ENCODE measurements at regions not wholly inside any gene's neighbourhood (a gene's known extent, or its start where the extent isn't known, plus 50 kb on each side); places are given as distances from the start of the nearest gene placed in this dataset.

- in situ Hi-C loops (cut with MboI) (no loop called here), intact Hi-C loops (cut with micrococcal nuclease; ENCODE audit: unreplicated experiment) (no loop called here)
- ChIA-PET RAD21 (ENCODE audit: unreplicated experiment) (no interaction called here), CTCF (no interaction called here), POLR2A (no interaction called here), SMC1A (ENCODE audit: uncharacterized antibody, unreplicated experiment) (interaction anchor here (0.6 kb wide), 1 partner anchor 342 kb away, joined by 3 read pairs; no protein-coding TSS in a partner anchor)
- Histone ChIP-seq H3K9ac (ENCODE audit: control insufficient read depth, insufficient read depth, low read length) (no peak overlapping the region), H3K4me2 (ENCODE audit: control insufficient read depth, insufficient read depth) (no peak overlapping the region), H3K9me3 (replicated peaks; ENCODE audit: control insufficient read depth, insufficient read depth, low read length) (no peaks in the 10 kb centered on the region), H3K4me1 (ENCODE audit: control insufficient read depth, insufficient read depth, low read length) (no peaks in the 10 kb centered on the region), H2AFZ (ENCODE audit: control insufficient read depth, low read depth, low read length) (no peak overlapping the region), H3K36me3 (ENCODE audit: control insufficient read depth in 2 of 2, insufficient read depth in 2 of 2, low read length in 1 of 2) (no peaks in the 10 kb centered on the region), H3K27ac (ENCODE audit: control insufficient read depth, insufficient read depth) (no peak overlapping the region), H4K20me1 (ENCODE audit: control insufficient read depth, insufficient read depth) (no peaks in the 10 kb centered on the region), H3K27me3 (replicated peaks in 1 of 2; ENCODE audit: control insufficient read depth in 2 of 2, insufficient read depth in 2 of 2, low read length in 1 of 2) (no peaks in the 10 kb centered on the region), H3K79me2 (ENCODE audit: control insufficient read depth, insufficient read depth, low read length) (no peaks in the 10 kb centered on the region), H3K4me3 (no peak overlapping the region)
- DNase-seq (ENCODE audit: low read depth, low spot score) = no peak
- BruUV-seq (replicated peaks) = no TSS peak
- no peak for TF ChIP-seq CEBPZ (IDR thresholded peaks at IDR 0.05; ENCODE audit: low read depth, low read length)
- TF ChIP-seq NFYA (IDR thresholded peaks at IDR 0.05; ENCODE audit: borderline replicate concordance, low read depth, low read length) = no peak
- no peak for TF ChIP-seq ZNF207 (IDR thresholded peaks at IDR 0.05; ENCODE audit: borderline replicate concordance)
- TF ChIP-seq RAD21 (IDR thresholded peaks at IDR 0.05; ENCODE audit: insufficient read depth, low read depth, low read length) = no peak
- TF ChIP-seq NR2F1 (conservative IDR thresholded peaks at IDR 0.05) = no peak
- 35% methylated on average over 5 of the region's 5 CpGs for WGBS (ENCODE audit: insufficient coverage, insufficient replicate concordance, low lambda C conversion rate, missing lambda C conversion rate)
- no peak for FAIRE-seq
- no peak for ATAC-seq
Measured at GRCh38 chr20:6360766-6361165, 237.9 kb upstream of the FERMT1 start.

Data from GM12878 (cell line).